DOHH2 (cell line): ENCODE measurements at regions not wholly inside any gene's neighbourhood (a gene's known extent, or its start where the extent isn't known, plus 50 kb on each side); places are given as distances from the start of the nearest gene placed in this dataset.

Experiments
- EZH2phosphoT487 ChIP-seq: fragments of 200-600 bp; sonication (generic); IDR thresholded peaks from 2 replicates; pipeline ENCODE4 v1.6.1; 2017; ENCODE audit warnings: borderline replicate concordance, mild to moderate bottlenecking, antibody characterized with exemption, low read length, moderate library complexity, mixed read lengths
- TF ChIP-seq, protein P1 (sequence below): fragments of 200-600 bp; sonication (generic); IDR thresholded peaks from one replicate; pipeline ENCODE4 v1.5.1; 2014; ENCODE audit warnings: antibody characterized with exemption, mild to moderate bottlenecking, low read depth, low read length; ENCODE audit not compliant: poor library complexity, severe bottlenecking

DNA sequence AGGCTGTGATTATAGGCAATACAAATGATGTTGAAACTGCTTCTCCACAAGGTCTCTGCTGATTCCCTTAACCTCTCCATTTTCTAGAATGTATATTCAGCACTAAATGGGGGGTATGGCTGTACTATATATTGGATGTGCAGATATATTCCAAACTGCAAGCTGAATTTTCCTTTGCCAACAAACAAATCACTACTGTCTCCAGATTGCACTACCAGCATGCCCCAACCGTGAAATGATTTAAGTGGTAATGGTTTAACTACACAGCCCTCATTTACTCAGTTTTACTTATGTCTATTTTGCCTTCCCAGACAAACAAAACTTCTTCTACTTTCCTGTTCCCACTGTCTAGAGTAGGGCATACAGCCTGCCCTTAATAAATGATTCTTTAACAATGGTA lies 112.7 kb upstream of the GAREM1 start:
- TF ChIP-seq, protein P1, sequence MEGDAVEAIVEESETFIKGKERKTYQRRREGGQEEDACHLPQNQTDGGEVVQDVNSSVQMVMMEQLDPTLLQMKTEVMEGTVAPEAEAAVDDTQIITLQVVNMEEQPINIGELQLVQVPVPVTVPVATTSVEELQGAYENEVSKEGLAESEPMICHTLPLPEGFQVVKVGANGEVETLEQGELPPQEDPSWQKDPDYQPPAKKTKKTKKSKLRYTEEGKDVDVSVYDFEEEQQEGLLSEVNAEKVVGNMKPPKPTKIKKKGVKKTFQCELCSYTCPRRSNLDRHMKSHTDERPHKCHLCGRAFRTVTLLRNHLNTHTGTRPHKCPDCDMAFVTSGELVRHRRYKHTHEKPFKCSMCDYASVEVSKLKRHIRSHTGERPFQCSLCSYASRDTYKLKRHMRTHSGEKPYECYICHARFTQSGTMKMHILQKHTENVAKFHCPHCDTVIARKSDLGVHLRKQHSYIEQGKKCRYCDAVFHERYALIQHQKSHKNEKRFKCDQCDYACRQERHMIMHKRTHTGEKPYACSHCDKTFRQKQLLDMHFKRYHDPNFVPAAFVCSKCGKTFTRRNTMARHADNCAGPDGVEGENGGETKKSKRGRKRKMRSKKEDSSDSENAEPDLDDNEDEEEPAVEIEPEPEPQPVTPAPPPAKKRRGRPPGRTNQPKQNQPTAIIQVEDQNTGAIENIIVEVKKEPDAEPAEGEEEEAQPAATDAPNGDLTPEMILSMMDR: no peak
- no peak for TF ChIP-seq EZH2phosphoT487
